HEK293T (cell line): ENCODE measurements at regions not wholly inside any gene's neighbourhood (a gene's known extent, or its start where the extent isn't known, plus 50 kb on each side); places are given as distances from the start of the nearest gene placed in this dataset.

ENCODE experiments used
- ARNT ChIP-seq: fragments of 450-650 bp; IDR thresholded peaks from 2 replicates; pipeline ENCODE4 v1.6.1; 2017; ENCODE audit warnings: mild to moderate bottlenecking
- BHLHE40 ChIP-seq: fragments of 450-650 bp; IDR thresholded peaks from 2 replicates; pipeline ENCODE4 v1.6.1; 2016; ENCODE audit warnings: mild to moderate bottlenecking, moderate library complexity, borderline replicate concordance
- ELF4 ChIP-seq: fragments of 450-650 bp; IDR thresholded peaks from 2 replicates; pipeline ENCODE4 v1.6.1; 2017; ENCODE audit warnings: antibody characterized with exemption
- FOXA1 ChIP-seq: fragments of 450-650 bp; IDR thresholded peaks from 2 replicates; pipeline ENCODE4 v1.6.1; 2016; ENCODE audit warnings: mild to moderate bottlenecking
- FOXK2 ChIP-seq: fragments of 450-650 bp; IDR thresholded peaks from 2 replicates; pipeline ENCODE4 v1.6.1; 2016; ENCODE audit warnings: mild to moderate bottlenecking
- FOXM1 ChIP-seq: fragments of 450-650 bp; IDR thresholded peaks from 2 replicates; pipeline ENCODE4 v1.6.1; 2017; ENCODE audit warnings: mild to moderate bottlenecking, borderline replicate concordance
- HDGF ChIP-seq: fragments of 450-650 bp; IDR thresholded peaks from 2 replicates; pipeline ENCODE4 v1.6.1; 2017; ENCODE audit warnings: antibody characterized with exemption, borderline replicate concordance
- LEF1 ChIP-seq: fragments of 450-650 bp; IDR thresholded peaks from 2 replicates; pipeline ENCODE4 v1.6.1; 2017; ENCODE audit warnings: mild to moderate bottlenecking, borderline replicate concordance
- NFRKB ChIP-seq: fragments of 450-650 bp; IDR thresholded peaks from 2 replicates; pipeline ENCODE4 v1.6.1; 2016; ENCODE audit warnings: mild to moderate bottlenecking, moderate library complexity
- SP1 ChIP-seq: fragments of 450-650 bp; IDR thresholded peaks from 2 replicates; pipeline ENCODE4 v1.6.1; 2017
- SUZ12 ChIP-seq: fragments of 450-650 bp; IDR thresholded peaks from 2 replicates; pipeline ENCODE4 v1.6.1; 2016; ENCODE audit warnings: mild to moderate bottlenecking
- TARDBP ChIP-seq: fragments of 450-650 bp; IDR thresholded peaks from 2 replicates; pipeline ENCODE4 v1.6.1; 2016
- ZNF384 ChIP-seq: fragments of 450-650 bp; IDR thresholded peaks from 2 replicates; pipeline ENCODE4 v1.6.1; 2016
- TF ChIP-seq, protein P1 (sequence below): fragments of 450-650 bp; IDR thresholded peaks from 2 replicates; pipeline ENCODE4 v1.6.1; 2016

DNA sequence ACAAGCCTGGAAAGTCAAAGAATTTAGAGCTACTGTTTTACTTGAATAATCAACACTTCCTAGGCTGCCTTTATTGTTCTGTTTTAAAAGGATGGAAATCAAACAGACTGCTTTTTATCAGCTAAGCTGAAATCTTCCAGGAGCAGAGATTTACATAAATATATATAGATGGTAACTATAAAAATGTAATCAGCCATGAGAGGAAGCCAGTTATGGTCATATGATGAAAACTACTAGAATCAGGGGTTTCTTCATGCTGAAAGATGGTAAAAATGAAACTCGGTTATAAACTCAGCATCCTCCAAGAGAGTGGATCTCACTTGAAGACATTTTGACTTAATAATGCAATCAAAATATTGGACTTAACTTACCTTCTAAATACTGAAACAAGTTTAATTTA, 413.0 kb downstream of the GXYLT1 start:
- no peak for TF ChIP-seq SUZ12
- TF ChIP-seq FOXM1 = no peak
- no peak for TF ChIP-seq LEF1
- TF ChIP-seq ELF4 = no peak
- TF ChIP-seq ZNF384 = no peak
- no peak for TF ChIP-seq FOXA1
- no peak for TF ChIP-seq SP1
- TF ChIP-seq BHLHE40 = no peak
- no peak for TF ChIP-seq FOXK2
- no peak for TF ChIP-seq TARDBP
- TF ChIP-seq ARNT = no peak
- TF ChIP-seq, protein P1, sequence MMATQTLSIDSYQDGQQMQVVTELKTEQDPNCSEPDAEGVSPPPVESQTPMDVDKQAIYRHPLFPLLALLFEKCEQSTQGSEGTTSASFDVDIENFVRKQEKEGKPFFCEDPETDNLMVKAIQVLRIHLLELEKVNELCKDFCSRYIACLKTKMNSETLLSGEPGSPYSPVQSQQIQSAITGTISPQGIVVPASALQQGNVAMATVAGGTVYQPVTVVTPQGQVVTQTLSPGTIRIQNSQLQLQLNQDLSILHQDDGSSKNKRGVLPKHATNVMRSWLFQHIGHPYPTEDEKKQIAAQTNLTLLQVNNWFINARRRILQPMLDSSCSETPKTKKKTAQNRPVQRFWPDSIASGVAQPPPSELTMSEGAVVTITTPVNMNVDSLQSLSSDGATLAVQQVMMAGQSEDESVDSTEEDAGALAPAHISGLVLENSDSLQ = no peak
- TF ChIP-seq HDGF = no peak
- no peak for TF ChIP-seq NFRKB
